GM23338 (cell line): ENCODE measurements at regions not wholly inside any gene's neighbourhood (a gene's known extent, or its start where the extent isn't known, plus 50 kb on each side); places are given as distances from the start of the nearest gene placed in this dataset.

Source experiments
- EZH2 ChIP-seq: fragments of 200-600 bp; sonication (generic); IDR thresholded peaks from one replicate; pipeline ENCODE4 v1.8.0; 2017; ENCODE audit warnings: antibody characterized with exemption, mild to moderate bottlenecking, low read depth; ENCODE audit not compliant: unreplicated experiment
- EZH2phosphoT487 ChIP-seq: fragments of 200-600 bp; sonication (generic); IDR thresholded peaks from one replicate; pipeline ENCODE4 v1.8.1; 2018; ENCODE audit warnings: antibody characterized with exemption; ENCODE audit not compliant: unreplicated experiment
- POLR2AphosphoS5 ChIP-seq: IDR thresholded peaks from 2 replicates; pipeline ENCODE4 v1.6.1; 2016; ENCODE audit warnings: antibody characterized with exemption, low read depth
- REST ChIP-seq: IDR thresholded peaks from one replicate; pipeline ENCODE4 v1.6.1; 2018; ENCODE audit warnings: antibody characterized with exemption; ENCODE audit not compliant: unreplicated experiment
- STAT1 ChIP-seq: IDR thresholded peaks from one replicate; pipeline ENCODE4 v1.6.1; 2016; ENCODE audit warnings: antibody characterized with exemption; ENCODE audit not compliant: unreplicated experiment
- ZNF462 ChIP-seq: fragments of 250-450 bp; sonication (Bioruptor Pico); IDR thresholded peaks from 2 replicates; pipeline ENCODE4 v1.5.0; 2020; ENCODE audit warnings: mild to moderate bottlenecking, moderate library complexity
- TF ChIP-seq, protein P1 (sequence below), 2 experiments: fragments of 200-600 bp in 1 of 2; sonication (generic) in 1 of 2; conservative IDR thresholded peaks; 2 replicates each; pipeline versions ENCODE4 v1.5.1 to v1.6.1; 2016 to 2017; ENCODE audit warnings: antibody characterized with exemption in 2 of 2, low read depth in 2 of 2, mild to moderate bottlenecking in 2 of 2, moderate library complexity in 1 of 2

DNA sequence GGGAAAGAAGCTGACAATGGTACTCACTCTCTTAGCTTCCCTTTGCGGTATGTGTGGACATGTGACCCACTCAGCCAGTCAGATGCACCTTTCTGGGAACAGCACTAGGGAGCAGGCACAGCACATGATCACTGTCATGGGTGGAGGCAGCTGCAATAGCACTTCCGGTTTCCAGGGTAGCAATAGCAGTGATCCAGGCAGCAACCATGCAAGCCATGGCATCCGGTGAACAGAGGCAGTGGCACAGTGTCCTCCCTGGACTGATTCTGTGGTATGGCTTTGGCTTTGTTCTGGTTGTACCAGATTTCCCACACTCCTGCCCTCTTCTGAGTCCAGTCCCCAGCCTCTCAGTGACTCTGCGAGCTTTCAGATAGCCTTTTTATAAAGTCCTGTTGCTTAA lies 86.8 kb upstream of the NAMPT start:
- TF ChIP-seq, protein P1, sequence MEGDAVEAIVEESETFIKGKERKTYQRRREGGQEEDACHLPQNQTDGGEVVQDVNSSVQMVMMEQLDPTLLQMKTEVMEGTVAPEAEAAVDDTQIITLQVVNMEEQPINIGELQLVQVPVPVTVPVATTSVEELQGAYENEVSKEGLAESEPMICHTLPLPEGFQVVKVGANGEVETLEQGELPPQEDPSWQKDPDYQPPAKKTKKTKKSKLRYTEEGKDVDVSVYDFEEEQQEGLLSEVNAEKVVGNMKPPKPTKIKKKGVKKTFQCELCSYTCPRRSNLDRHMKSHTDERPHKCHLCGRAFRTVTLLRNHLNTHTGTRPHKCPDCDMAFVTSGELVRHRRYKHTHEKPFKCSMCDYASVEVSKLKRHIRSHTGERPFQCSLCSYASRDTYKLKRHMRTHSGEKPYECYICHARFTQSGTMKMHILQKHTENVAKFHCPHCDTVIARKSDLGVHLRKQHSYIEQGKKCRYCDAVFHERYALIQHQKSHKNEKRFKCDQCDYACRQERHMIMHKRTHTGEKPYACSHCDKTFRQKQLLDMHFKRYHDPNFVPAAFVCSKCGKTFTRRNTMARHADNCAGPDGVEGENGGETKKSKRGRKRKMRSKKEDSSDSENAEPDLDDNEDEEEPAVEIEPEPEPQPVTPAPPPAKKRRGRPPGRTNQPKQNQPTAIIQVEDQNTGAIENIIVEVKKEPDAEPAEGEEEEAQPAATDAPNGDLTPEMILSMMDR (conservative IDR thresholded peaks at IDR 0.05; ENCODE audit: low read depth in 2 of 2), result no peak
- TF ChIP-seq ZNF462 (CRISPR knock-in tag) (no peak), EZH2 (no peak), POLR2AphosphoS5 (no peak), STAT1 (no peak), EZH2phosphoT487 (no peak), REST (no peak)
